HCT116 (cell line): ENCODE measurements at regions not wholly inside any gene's neighbourhood (a gene's known extent, or its start where the extent isn't known, plus 50 kb on each side); places are given as distances from the start of the nearest gene placed in this dataset.

Source experiments
- ATF3 ChIP-seq: IDR thresholded peaks from 2 replicates; pipeline ENCODE4 v1.6.1; 2012
- CEBPB ChIP-seq: IDR thresholded peaks from 2 replicates; pipeline ENCODE4 v1.6.1; 2012; ENCODE audit warnings: low read depth
- CTCF ChIP-seq, 3 experiments: fragments of 200-600 bp in 1 of 3; sonication (generic) in 1 of 3; IDR thresholded peaks in 2 of 3; conservative IDR thresholded peaks in 1 of 3; 2 replicates each; pipeline ENCODE4 v1.5.1; 2012 to 2017; ENCODE audit warnings: low read depth in 2 of 3, low read length in 2 of 3, antibody characterized with exemption in 1 of 3, borderline replicate concordance in 1 of 3, control low read depth in 1 of 3, mild to moderate bottlenecking in 1 of 3, mixed read lengths in 1 of 3, mixed run types in 1 of 3, moderate library complexity in 1 of 3; ENCODE audit not compliant: insufficient read depth in 1 of 3
- EGR1 ChIP-seq: IDR thresholded peaks from 2 replicates; pipeline ENCODE4 v1.6.1; 2012; ENCODE audit warnings: low read depth
- EZH2 ChIP-seq: fragments of 200-600 bp; sonication (generic); IDR thresholded peaks from 2 replicates; pipeline ENCODE4 v1.6.1; 2017; ENCODE audit warnings: antibody characterized with exemption, mixed run types
- MAX ChIP-seq: IDR thresholded peaks from 2 replicates; pipeline ENCODE4 v1.6.1; 2012
- POLR2A ChIP-seq: IDR thresholded peaks from 2 replicates; pipeline ENCODE4 v1.7.0; 2011; ENCODE audit warnings: borderline replicate concordance; ENCODE audit not compliant: insufficient read depth, insufficient read length; ENCODE audit errors: extremely low read depth
- POLR2AphosphoS5 ChIP-seq: IDR thresholded peaks from 2 replicates; pipeline ENCODE4 v1.6.1; 2011; ENCODE audit warnings: mild to moderate bottlenecking, low read depth, low read length, moderate library complexity
- REST ChIP-seq: IDR thresholded peaks from 2 replicates; pipeline ENCODE4 v1.6.1; 2012; ENCODE audit warnings: low read depth
- SIN3A ChIP-seq: IDR thresholded peaks from 2 replicates; pipeline ENCODE4 v1.6.1; 2012; ENCODE audit warnings: low read depth
- SRF ChIP-seq: IDR thresholded peaks from 2 replicates; pipeline ENCODE4 v1.6.1; 2012; ENCODE audit warnings: low read depth
- YY1 ChIP-seq: IDR thresholded peaks from 2 replicates; pipeline ENCODE4 v1.6.1; 2011; ENCODE audit warnings: low read length, low read depth, moderate library complexity, mild to moderate bottlenecking; ENCODE audit not compliant: insufficient replicate concordance; ENCODE audit errors: extremely low read depth
- ZBTB33 ChIP-seq: IDR thresholded peaks from 2 replicates; pipeline ENCODE4 v1.6.1; 2011; ENCODE audit warnings: mild to moderate bottlenecking, low read length, moderate library complexity; ENCODE audit not compliant: insufficient replicate concordance; ENCODE audit errors: extremely low read depth

GRCh38 chr1:115199416-115200132 lies 110.3 kb upstream of the TSPAN2 start:
- TF ChIP-seq EZH2 (no peak), CTCF (IDR thresholded peaks at IDR 0.05 in 2 of 3, conservative IDR thresholded peaks at IDR 0.05 in 1 of 3; ENCODE audit: borderline replicate concordance in 1 of 3, insufficient read depth in 1 of 3, low read depth in 2 of 3, low read length in 2 of 3) (no peak), ZBTB33 (no peak), REST (no peak), MAX (no peak), POLR2AphosphoS5 (no peak), SIN3A (no peak), SRF (no peak), POLR2A (no peak), CEBPB (no peak), EGR1 (no peak), ATF3 (no peak), YY1 (no peak)
